Activated CD8-positive, alpha-beta T cell treated with anti-CD3 and anti-CD28 coated beads for 36 hours (primary cell): ENCODE measurements at regions not wholly inside any gene's neighbourhood (a gene's known extent, or its start where the extent isn't known, plus 50 kb on each side); places are given as distances from the start of the nearest gene placed in this dataset.

ENCODE experiments used
- ATAC-seq: fragments of 200-7000 bp; cut with Tn5 transposase; one replicate; pipeline ENCODE4 v1.10.0; 2021; ENCODE audit warnings: mild to moderate bottlenecking, moderate library complexity
- CTCF ChIA-PET: fragments of 350-600 bp; sonication (Branson Sonifier 250); formaldehyde crosslinking; loops from one replicate; lab custom pipeline; 2021; ENCODE audit warnings: antibody characterized with exemption; lab: Charles Lee
- POLR2A ChIA-PET: fragments of 350-600 bp; sonication (Branson Sonifier 250); formaldehyde crosslinking; loops from one replicate; lab custom pipeline; 2021; ENCODE audit warnings: antibody characterized with exemption; lab: Charles Lee
- DNase-seq: peaks from one replicate; pipeline ENCODE4 v3.0.0-alpha.2; 2020
- H3K27ac Mint-ChIP-seq: one replicate; pipeline ENCODE4 v1.8.0; 2021; ENCODE audit warnings: mild to moderate bottlenecking, mixed read lengths
- H3K27me3 Mint-ChIP-seq: one replicate; pipeline ENCODE4 v1.8.0; 2021; ENCODE audit warnings: mixed read lengths
- H3K36me3 Mint-ChIP-seq: one replicate; pipeline ENCODE4 v1.8.0; 2021; ENCODE audit warnings: low read depth, mixed read lengths
- H3K4me1 Mint-ChIP-seq: one replicate; pipeline ENCODE4 v1.8.0; 2021; ENCODE audit warnings: low read depth, mixed read lengths
- H3K4me3 Mint-ChIP-seq: one replicate; pipeline ENCODE4 v1.8.0; 2021; ENCODE audit warnings: mild to moderate bottlenecking, moderate library complexity, mixed read lengths
- H3K9me3 Mint-ChIP-seq: one replicate; pipeline ENCODE4 v1.8.0; 2021; ENCODE audit warnings: mixed read lengths
- intact Hi-C: fragments of 100-400 bp; cut with micrococcal nuclease; formaldehyde crosslinking; loops from one replicate; pipeline ENCODE4 v1.10.0; 2022
- TF ChIP-seq, protein P1 (sequence below): fragments of 200-600 bp; IDR thresholded peaks from one replicate; pipeline ENCODE4 v1.8.0; 2022; ENCODE audit warnings: antibody characterized with exemption, mild to moderate bottlenecking

DNA sequence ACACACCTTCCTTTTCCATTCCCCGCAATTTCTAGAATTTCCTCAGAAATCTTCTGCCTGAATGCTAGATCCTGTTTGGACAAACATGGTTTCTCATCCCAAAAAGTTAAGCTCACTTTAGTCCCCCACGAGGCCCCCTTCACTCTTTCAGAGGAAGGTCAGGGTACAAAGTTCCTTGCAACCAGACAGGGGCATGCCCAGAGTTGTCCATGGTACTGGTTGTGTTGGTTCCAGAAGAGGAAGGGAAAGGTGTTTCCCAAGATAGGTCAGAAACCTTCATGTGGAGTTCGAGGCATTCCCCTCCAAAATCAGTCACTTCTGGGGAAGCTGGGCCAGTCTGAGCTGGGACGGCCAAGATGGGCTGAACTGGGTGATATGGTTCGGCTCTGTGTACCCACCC lies 167.6 kb upstream of the MAFB start:
- no peak for ATAC-seq
- TF ChIP-seq, protein P1, sequence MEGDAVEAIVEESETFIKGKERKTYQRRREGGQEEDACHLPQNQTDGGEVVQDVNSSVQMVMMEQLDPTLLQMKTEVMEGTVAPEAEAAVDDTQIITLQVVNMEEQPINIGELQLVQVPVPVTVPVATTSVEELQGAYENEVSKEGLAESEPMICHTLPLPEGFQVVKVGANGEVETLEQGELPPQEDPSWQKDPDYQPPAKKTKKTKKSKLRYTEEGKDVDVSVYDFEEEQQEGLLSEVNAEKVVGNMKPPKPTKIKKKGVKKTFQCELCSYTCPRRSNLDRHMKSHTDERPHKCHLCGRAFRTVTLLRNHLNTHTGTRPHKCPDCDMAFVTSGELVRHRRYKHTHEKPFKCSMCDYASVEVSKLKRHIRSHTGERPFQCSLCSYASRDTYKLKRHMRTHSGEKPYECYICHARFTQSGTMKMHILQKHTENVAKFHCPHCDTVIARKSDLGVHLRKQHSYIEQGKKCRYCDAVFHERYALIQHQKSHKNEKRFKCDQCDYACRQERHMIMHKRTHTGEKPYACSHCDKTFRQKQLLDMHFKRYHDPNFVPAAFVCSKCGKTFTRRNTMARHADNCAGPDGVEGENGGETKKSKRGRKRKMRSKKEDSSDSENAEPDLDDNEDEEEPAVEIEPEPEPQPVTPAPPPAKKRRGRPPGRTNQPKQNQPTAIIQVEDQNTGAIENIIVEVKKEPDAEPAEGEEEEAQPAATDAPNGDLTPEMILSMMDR: no peak

DNA sequence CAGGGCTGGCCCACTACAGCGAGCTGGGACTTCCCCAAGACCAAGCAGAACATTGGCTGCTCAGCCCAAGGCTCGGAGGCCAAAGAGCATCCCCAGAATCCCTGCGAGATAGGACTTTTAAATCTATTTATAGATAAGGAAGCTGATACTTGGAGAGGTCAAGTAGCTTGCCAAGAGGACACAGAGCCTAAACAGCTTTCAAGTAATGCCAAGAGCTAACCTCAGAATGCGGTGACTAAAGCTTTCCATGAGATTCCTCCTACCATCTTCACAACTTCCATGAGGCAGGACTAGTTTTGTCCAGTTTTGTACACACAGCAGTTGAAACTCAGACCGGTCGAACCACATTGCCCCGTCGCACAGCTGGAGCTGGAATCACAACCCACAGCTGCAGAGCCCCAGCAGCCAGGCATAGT lies 168.1 kb upstream of the TOP1 start:
- Mint-ChIP-seq H3K4me3 (no peak overlapping the region), H3K9me3 (no peaks in the 10 kb centered on the region), H3K4me1 (no peaks in the 10 kb centered on the region), H3K27ac (no peak overlapping the region), H3K36me3 (no peaks in the 10 kb centered on the region), H3K27me3 (no peaks in the 10 kb centered on the region)
- ATAC-seq (no peak), DNase-seq (no peak)
- POLR2A ChIA-PET: no interaction called here
- intact Hi-C loops: no loop called here
- CTCF ChIA-PET: no interaction called here
- TF ChIP-seq, protein P1: no peak

More for the DNA sequence above, 167.6 kb upstream of the MAFB start:
- Mint-ChIP-seq H3K27me3 (no peaks in the 10 kb centered on the region), H3K27ac (no peak overlapping the region), H3K4me3 (no peak overlapping the region), H3K36me3 (no peaks in the 10 kb centered on the region), H3K9me3 (no peaks in the 10 kb centered on the region), H3K4me1 (no peaks in the 10 kb centered on the region)
- POLR2A ChIA-PET: no interaction called here
- intact Hi-C loops: no loop called here
- no peak for DNase-seq
- CTCF ChIA-PET: interaction anchor here (1.6 kb wide), 1 partner anchor 107 kb away, joined by 3 read pairs; no protein-coding TSS in a partner anchor

DNA sequence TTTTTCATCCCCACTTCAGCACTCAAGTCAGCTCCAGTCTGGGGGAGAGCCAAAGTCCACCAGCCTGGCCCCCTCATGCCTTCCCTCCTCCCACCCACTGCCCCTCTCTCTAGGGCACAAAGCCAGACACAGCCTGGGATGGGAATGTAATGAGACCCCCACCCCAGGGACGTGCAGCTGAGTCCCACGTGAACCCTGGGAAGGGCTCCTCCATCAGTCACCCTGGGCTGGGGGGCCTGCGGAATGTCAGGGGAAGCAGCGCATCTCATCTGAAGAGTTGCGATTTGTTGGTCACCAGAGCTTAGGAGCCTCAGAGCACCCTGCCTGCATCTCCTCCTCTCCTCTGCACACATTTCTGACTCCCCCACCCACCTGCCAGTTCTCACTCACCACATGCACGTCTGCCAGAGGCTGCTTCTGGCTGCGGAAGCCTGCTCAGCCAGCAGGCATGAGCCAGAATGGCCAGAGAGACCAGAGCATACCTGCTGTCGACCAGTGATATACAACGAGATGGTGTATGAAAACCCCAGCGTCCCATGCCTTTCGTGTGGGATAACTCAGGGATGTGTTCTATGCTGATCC lies 167.1 kb upstream of the TOP1 start:
- Mint-ChIP-seq H3K4me1 (no peaks in the 10 kb centered on the region), H3K27me3 (no peaks in the 10 kb centered on the region), H3K36me3 (no peaks in the 10 kb centered on the region), H3K9me3 (no peaks in the 10 kb centered on the region), H3K27ac (no peak overlapping the region), H3K4me3 (no peak overlapping the region)
- DNase-seq (no peak), ATAC-seq (no peak)
- CTCF ChIA-PET: no interaction called here
- POLR2A ChIA-PET: no interaction called here
- TF ChIP-seq, protein P1: no peak
- intact Hi-C loops: no loop called here

DNA sequence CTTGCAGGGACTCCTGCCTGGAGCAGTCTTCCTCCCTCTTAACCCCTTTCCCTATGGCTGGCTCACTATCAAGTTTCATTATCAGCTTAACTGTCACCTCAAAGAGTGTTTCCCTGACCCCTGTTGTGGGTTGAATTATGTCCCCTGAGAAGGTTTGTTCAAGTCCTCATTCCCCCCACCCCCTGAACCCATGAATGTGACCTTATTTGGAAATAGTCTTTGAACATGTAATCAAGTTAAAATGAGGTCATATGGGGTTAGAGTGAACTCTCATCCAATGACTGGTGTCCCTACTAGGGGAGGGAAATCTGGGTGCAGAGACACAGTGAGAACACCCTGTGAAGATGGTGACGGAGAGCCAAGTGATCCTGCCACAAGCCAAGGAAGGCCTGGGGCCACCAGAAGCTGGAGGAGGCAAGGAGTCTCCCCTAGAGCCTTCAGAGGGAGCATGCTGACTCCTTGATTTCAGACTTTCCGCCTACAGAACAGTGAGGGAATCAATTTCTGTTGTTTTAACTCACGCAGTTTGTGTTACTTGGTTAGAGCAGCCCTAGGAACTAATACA lies 165.2 kb upstream of the TOP1 start:
- intact Hi-C loops: no loop called here
- H3K27ac Mint-ChIP-seq: no peak overlapping the region
- ChIA-PET CTCF (no interaction called here), POLR2A (no interaction called here)
- no peaks in the 10 kb centered on the region for H3K4me1 Mint-ChIP-seq
- H3K9me3 Mint-ChIP-seq: no peaks in the 10 kb centered on the region
- DNase-seq (no peak), ATAC-seq (no peak)
- H3K4me3 Mint-ChIP-seq: no peak overlapping the region
- TF ChIP-seq, protein P1: no peak
- no peaks in the 10 kb centered on the region for H3K36me3 Mint-ChIP-seq
- no peaks in the 10 kb centered on the region for H3K27me3 Mint-ChIP-seq

DNA sequence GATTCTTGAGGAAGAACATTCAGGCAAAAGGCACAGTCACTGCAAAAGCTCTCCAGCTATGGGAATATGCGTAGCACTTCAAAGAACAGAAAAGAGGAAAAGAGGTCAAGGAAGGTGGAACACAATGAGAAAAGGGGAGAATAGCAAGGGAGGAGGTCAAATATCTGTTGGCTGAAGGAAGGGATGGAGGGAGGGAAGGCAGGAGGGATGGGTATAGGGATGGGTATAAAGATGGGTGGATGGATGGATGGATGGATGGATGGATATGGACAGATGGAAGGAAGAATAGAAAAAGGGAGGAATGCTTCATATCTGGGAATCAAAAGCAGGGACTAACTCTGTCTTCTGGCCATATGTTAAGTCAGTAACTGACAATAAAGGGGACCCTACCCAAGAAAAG lies 164.2 kb upstream of the TOP1 start:
- CTCF ChIA-PET: no interaction called here
- intact Hi-C loops: no loop called here
- POLR2A ChIA-PET: no interaction called here
- Mint-ChIP-seq H3K4me3 (no peak overlapping the region), H3K27me3 (no peaks in the 10 kb centered on the region), H3K9me3 (no peaks in the 10 kb centered on the region), H3K4me1 (no peaks in the 10 kb centered on the region), H3K27ac (no peak overlapping the region), H3K36me3 (no peaks in the 10 kb centered on the region)
- no peak for ATAC-seq
- DNase-seq: no peak
- TF ChIP-seq, protein P1: no peak
